Keratinocyte (primary cell): ENCODE measurements at regions not wholly inside any gene's neighbourhood (a gene's known extent, or its start where the extent isn't known, plus 50 kb on each side); places are given as distances from the start of the nearest gene placed in this dataset.

Source experiments
- DNase-seq: peaks from one replicate; pipeline ENCODE4 v3.0.0-alpha.2; 2011; ENCODE audit warnings: low read depth, missing footprints, low spot score
- FAIRE-seq: peaks from 2 replicates; lab custom pipeline; 2011; peaks lifted over from hg19 to GRCh38; lab: Jason Lieb, UNC
- H2AFZ ChIP-seq: 2 replicates; pipeline ENCODE4 v1.6.0; 2012; ENCODE audit warnings: low read length, control low read depth, inconsistent platforms; ENCODE audit not compliant: control insufficient read depth
- H3K27ac ChIP-seq: 2 replicates; pipeline ENCODE4 v1.5.1; 2011; ENCODE audit warnings: low read length; ENCODE audit not compliant: control insufficient read depth, insufficient read depth
- H3K27me3 ChIP-seq: 3 replicates; pipeline ENCODE4 v1.6.0; 2011; ENCODE audit warnings: low read length; ENCODE audit not compliant: control insufficient read depth, insufficient read depth; ENCODE audit errors: extremely low read depth
- H3K36me3 ChIP-seq, 2 experiments: 2 replicates in 1 of 2; 3 replicates in 1 of 2; pipeline ENCODE4 v1.5.1; 2011; ENCODE audit warnings: low read length in 2 of 2, mild to moderate bottlenecking in 1 of 2; ENCODE audit not compliant: control insufficient read depth in 2 of 2, insufficient read depth in 2 of 2; ENCODE audit errors: extremely low read depth in 1 of 2
- H3K4me1 ChIP-seq: 3 replicates; pipeline ENCODE4 v1.5.1; 2011; ENCODE audit warnings: low read length; ENCODE audit not compliant: control insufficient read depth, insufficient read depth; ENCODE audit errors: extremely low read depth
- H3K4me2 ChIP-seq: 3 replicates; pipeline ENCODE4 v1.6.0; 2011; ENCODE audit warnings: low read depth, low read length; ENCODE audit not compliant: control insufficient read depth, insufficient read depth; ENCODE audit errors: extremely low read depth
- H3K4me3 ChIP-seq, 3 experiments: fragments of 200-600 bp in 1 of 3; sonication (generic) in 1 of 3; 2 replicates in 2 of 3; 3 replicates in 1 of 3; pipeline ENCODE4 v1.5.1; 2011 to 2016; ENCODE audit warnings: low read length in 3 of 3, mild to moderate bottlenecking in 3 of 3, control low read depth in 2 of 3, inconsistent platforms in 1 of 3, low read depth in 1 of 3, mixed read lengths in 1 of 3, mixed run types in 1 of 3, moderate library complexity in 1 of 3; ENCODE audit not compliant: control insufficient read depth in 2 of 3, insufficient read depth in 2 of 3; ENCODE audit errors: extremely low read depth in 1 of 3
- H3K79me2 ChIP-seq: 2 replicates; pipeline ENCODE4 v1.6.0; 2012; ENCODE audit warnings: low read length; ENCODE audit not compliant: control insufficient read depth, insufficient read depth
- H3K9ac ChIP-seq: 3 replicates; pipeline ENCODE4 v1.6.0; 2011; ENCODE audit warnings: low read length; ENCODE audit not compliant: control insufficient read depth, insufficient read depth; ENCODE audit errors: extremely low read depth
- H3K9me1 ChIP-seq: 3 replicates; pipeline ENCODE4 v1.6.0; 2011; ENCODE audit warnings: low read length; ENCODE audit not compliant: control insufficient read depth, insufficient read depth; ENCODE audit errors: extremely low read depth
- H3K9me3 ChIP-seq: 2 replicates; pipeline ENCODE4 v1.5.1; 2012; ENCODE audit warnings: low read depth, low read length; ENCODE audit not compliant: control insufficient read depth
- H4K20me1 ChIP-seq: 3 replicates; pipeline ENCODE4 v1.6.0; 2011; ENCODE audit warnings: low read length; ENCODE audit not compliant: control insufficient read depth, insufficient read depth; ENCODE audit errors: extremely low read depth
- EZH2 ChIP-seq: IDR thresholded peaks from one replicate; pipeline ENCODE4 v1.6.1; 2012; ENCODE audit warnings: inconsistent platforms, mild to moderate bottlenecking, low read length, moderate library complexity
- dilution Hi-C: fragments of 300-500 bp; cut with MboI; formaldehyde crosslinking; loops from one replicate; pipeline ENCODE4 v1.7.0; 2020; ENCODE audit warnings: low sequenced_read_pairs; ENCODE audit not compliant: extremely low pct_ligation_motif_present
- TF ChIP-seq, protein P1 (sequence below), 3 experiments: IDR thresholded peaks in 1 of 3; conservative IDR thresholded peaks in 1 of 3; optimal IDR thresholded peaks in 1 of 3; 2 replicates in 2 of 3; 3 replicates in 1 of 3; pipeline versions ENCODE3 to v1.5.1; 2011; ENCODE audit warnings: low read length in 3 of 3, mild to moderate bottlenecking in 3 of 3, moderate library complexity in 2 of 3, control low read depth in 1 of 3, inconsistent platforms in 1 of 3; ENCODE audit not compliant: insufficient read depth in 2 of 3; ENCODE audit errors: extremely low read depth in 1 of 3

DNA sequence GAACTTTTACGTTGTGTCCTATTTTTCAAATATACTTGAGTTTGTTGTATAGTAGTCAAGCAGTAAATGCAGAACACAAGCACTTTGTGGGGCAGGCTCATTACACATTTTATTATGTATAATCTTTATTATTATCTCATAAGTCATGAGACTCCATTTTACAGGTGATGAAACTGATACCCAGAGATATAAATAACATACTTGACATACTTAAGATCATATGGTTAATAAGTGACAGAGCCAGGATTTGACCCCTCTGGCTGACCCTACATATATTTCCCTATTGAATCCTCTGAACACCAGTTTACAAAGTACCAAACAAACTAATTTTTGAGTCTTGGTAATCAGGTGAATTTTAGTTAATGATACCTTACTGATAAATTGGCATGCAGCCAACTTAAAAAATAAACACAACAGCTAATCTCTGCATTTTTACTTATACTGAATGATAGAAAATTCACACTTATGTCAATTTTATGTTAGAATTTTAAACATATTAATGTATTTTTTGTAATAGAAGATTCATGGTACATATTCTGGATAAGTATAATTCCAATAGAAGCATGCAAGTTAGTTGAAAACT, 305.0 kb upstream of the MEF2C start:
- no peaks in the 10 kb centered on the region for H3K4me1 ChIP-seq
- no peak overlapping the region for H3K27ac ChIP-seq
- no peak overlapping the region for H3K4me2 ChIP-seq
- FAIRE-seq (no peak), DNase-seq (no peak)
- H3K27me3 ChIP-seq, result no peaks in the 10 kb centered on the region
- no peak overlapping the region for H2AFZ ChIP-seq
- no peak overlapping the region for H3K9ac ChIP-seq
- H3K9me1 ChIP-seq, result no peaks in the 10 kb centered on the region
- no peaks in the 10 kb centered on the region for H3K36me3 ChIP-seq
- no peaks in the 10 kb centered on the region for H3K9me3 ChIP-seq
- no peaks in the 10 kb centered on the region for H3K79me2 ChIP-seq
- no peak overlapping the region for H3K4me3 ChIP-seq
- no peaks in the 10 kb centered on the region for H4K20me1 ChIP-seq
- TF ChIP-seq, protein P1, sequence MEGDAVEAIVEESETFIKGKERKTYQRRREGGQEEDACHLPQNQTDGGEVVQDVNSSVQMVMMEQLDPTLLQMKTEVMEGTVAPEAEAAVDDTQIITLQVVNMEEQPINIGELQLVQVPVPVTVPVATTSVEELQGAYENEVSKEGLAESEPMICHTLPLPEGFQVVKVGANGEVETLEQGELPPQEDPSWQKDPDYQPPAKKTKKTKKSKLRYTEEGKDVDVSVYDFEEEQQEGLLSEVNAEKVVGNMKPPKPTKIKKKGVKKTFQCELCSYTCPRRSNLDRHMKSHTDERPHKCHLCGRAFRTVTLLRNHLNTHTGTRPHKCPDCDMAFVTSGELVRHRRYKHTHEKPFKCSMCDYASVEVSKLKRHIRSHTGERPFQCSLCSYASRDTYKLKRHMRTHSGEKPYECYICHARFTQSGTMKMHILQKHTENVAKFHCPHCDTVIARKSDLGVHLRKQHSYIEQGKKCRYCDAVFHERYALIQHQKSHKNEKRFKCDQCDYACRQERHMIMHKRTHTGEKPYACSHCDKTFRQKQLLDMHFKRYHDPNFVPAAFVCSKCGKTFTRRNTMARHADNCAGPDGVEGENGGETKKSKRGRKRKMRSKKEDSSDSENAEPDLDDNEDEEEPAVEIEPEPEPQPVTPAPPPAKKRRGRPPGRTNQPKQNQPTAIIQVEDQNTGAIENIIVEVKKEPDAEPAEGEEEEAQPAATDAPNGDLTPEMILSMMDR (optimal IDR thresholded peaks at IDR 0.05 in 1 of 3, IDR thresholded peaks at IDR 0.05 in 1 of 3, conservative IDR thresholded peaks at IDR 0.05 in 1 of 3; ENCODE audit: extremely low read depth in 1 of 3, insufficient read depth in 2 of 3, low read length in 3 of 3), result no peak
- TF ChIP-seq EZH2, result no peak
- dilution Hi-C loops, result no loop called here

DNA sequence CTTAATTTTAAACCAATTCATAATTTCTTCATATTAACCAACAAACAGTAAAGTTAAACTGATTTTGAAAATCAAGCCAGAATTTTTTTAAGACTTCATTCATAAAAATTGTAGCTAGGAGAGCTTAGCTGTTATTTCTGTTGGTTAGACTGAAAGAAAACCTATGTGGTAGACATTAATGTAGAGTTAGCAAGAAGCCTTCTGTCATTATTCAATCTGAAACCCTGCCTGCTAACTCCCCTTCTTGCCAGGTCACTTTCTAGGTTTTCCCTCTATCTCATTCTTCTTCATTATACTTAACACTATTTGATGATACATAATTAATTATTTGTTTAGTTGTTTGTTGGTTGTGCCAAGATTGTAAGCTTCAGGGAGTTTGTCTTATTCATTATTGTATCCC, 304.3 kb upstream of the MEF2C start:
- DNase-seq (no peak), FAIRE-seq (no peak)
- Histone ChIP-seq H3K9ac (no peak overlapping the region), H2AFZ (no peak overlapping the region), H3K36me3 (no peaks in the 10 kb centered on the region), H3K27ac (no peak overlapping the region), H3K4me1 (no peaks in the 10 kb centered on the region), H3K9me1 (no peaks in the 10 kb centered on the region), H3K9me3 (no peaks in the 10 kb centered on the region), H3K27me3 (no peaks in the 10 kb centered on the region), H3K79me2 (no peaks in the 10 kb centered on the region), H3K4me3 (no peak overlapping the region), H4K20me1 (no peaks in the 10 kb centered on the region), H3K4me2 (no peak overlapping the region)
- dilution Hi-C loops, result no loop called here
- TF ChIP-seq, protein P1 (optimal IDR thresholded peaks at IDR 0.05 in 1 of 3, IDR thresholded peaks at IDR 0.05 in 1 of 3, conservative IDR thresholded peaks at IDR 0.05 in 1 of 3; ENCODE audit: extremely low read depth in 1 of 3, insufficient read depth in 2 of 3, low read length in 3 of 3), result no peak
- no peak for TF ChIP-seq EZH2
